Stomach (tissue), 8 donors: ENCODE measurements at regions not wholly inside any gene's neighbourhood (a gene's known extent, or its start where the extent isn't known, plus 50 kb on each side); places are given as distances from the start of the nearest gene placed in this dataset.

Source experiments
- DNase-seq, 2 donors: peaks; one replicate each; pipeline versions ENCODE4 v3.0.0 to v3.0.0-alpha.2; 2013 to 2019
- H3K27ac ChIP-seq, 5 donors: fragments of 200-600 bp in 4 of 5; sonication (generic) in 4 of 5; one replicate each; pipeline ENCODE4 v1.5.1; 2013 to 2019; ENCODE audit warnings: mild to moderate bottlenecking in 1 of 5, moderate library complexity in 1 of 5
- H3K27me3 ChIP-seq, 3 donors: fragments of 200-600 bp; sonication (generic); one replicate each; pipeline ENCODE4 v1.5.1; 2017 to 2019; ENCODE audit warnings: mixed run types in 1 of 3
- H3K36me3 ChIP-seq, 4 donors: fragments of 200-600 bp; sonication (generic); 1 replicate in 3 of 4; 2 replicates in 1 of 4; pipeline ENCODE4 v1.5.1; 2016 to 2019
- H3K4me1 ChIP-seq, 4 donors: fragments of 200-600 bp; sonication (generic); one replicate each; pipeline ENCODE4 v1.5.1; 2016 to 2019
- H3K4me3 ChIP-seq, 4 donors: fragments of 200-600 bp; sonication (generic) in 3 of 4; one replicate each; pipeline ENCODE4 v1.5.1; 2016 to 2019; ENCODE audit warnings: mild to moderate bottlenecking in 1 of 4
- H3K9me3 ChIP-seq, 4 donors: fragments of 200-600 bp; sonication (generic); one replicate each; pipeline ENCODE4 v1.5.1; 2016 to 2019
- CTCF ChIP-seq, 7 experiments: fragments of 450-650 bp in 4 of 7; fragments of 200-600 bp in 3 of 7; sonication (generic) in 3 of 7; IDR thresholded peaks; one replicate each; pipeline ENCODE4 v1.5.1; 2016 to 2019; ENCODE audit warnings: antibody characterized with exemption in 7 of 7, control low read depth in 2 of 7, mild to moderate bottlenecking in 1 of 7
- EP300 ChIP-seq: sonication (generic); formaldehyde crosslinking; IDR thresholded peaks from one replicate; pipeline ENCODE4 v1.6.1; 2017; ENCODE audit warnings: antibody characterized with exemption
- POLR2A ChIP-seq, 4 donors: fragments of 450-650 bp; IDR thresholded peaks; one replicate each; pipeline ENCODE4 v1.6.1; 2016; ENCODE audit warnings: antibody characterized with exemption in 4 of 4, control low read depth in 2 of 4, mild to moderate bottlenecking in 1 of 4, moderate library complexity in 1 of 4
- POLR2AphosphoS5 ChIP-seq, 3 donors: sonication (generic); formaldehyde crosslinking; IDR thresholded peaks; one replicate each; pipeline ENCODE4 v1.6.1; 2016; ENCODE audit warnings: antibody characterized with exemption in 3 of 3
- WGBS, 5 donors: extraction: QIAGEN DNeasy Blood & Tissue Kit in 3 of 5; methylation state at CpG; one replicate each; pipeline versions ENCODE4 v1.1.5 to v1.1.7; 2013 to 2018; 5-methylcytosine and 5-hydroxymethylcytosine counted together
- intact Hi-C: fragments of 100-400 bp; cut with DNase I; formaldehyde crosslinking; loops from one replicate; pipeline ENCODE4 v1.15.1; 2023; ENCODE audit warnings: low total_unique reads
- donor health status: healthy with polysubstance abuse.
- donor health status: Bipolar disorder and iron deficiency.
- donor health status: healthy.

GRCh38 chr4:129561280-129561679 is 465.3 kb downstream of the C4orf33 start:
- TF ChIP-seq POLR2AphosphoS5 (IDR thresholded peaks at IDR 0.05): no peak
- no peak for TF ChIP-seq CTCF (IDR thresholded peaks at IDR 0.05)
- no peak for TF ChIP-seq EP300
- TF ChIP-seq POLR2A (IDR thresholded peaks at IDR 0.05): no peak
- DNase-seq: no peak
- H3K27me3 ChIP-seq: no peaks in the 10 kb centered on the region
- intact Hi-C loops: no loop called here
- H3K4me3 ChIP-seq: no peak overlapping the region
- 21 to 63% (median 28%) methylated on average over 1 of the region's 1 CpG for WGBS, 5 donors
- H3K4me1 ChIP-seq: no peaks in the 10 kb centered on the region
- H3K36me3 ChIP-seq: no peaks in the 10 kb centered on the region
- no peak overlapping the region for H3K27ac ChIP-seq
- no peaks in the 10 kb centered on the region for H3K9me3 ChIP-seq

- Histone ChIP-seq H3K36me3 (no peaks in the 10 kb centered on the region), H3K27me3 (no peaks in the 10 kb centered on the region), H3K9me3 (no peaks in the 10 kb centered on the region), H3K4me3 (no peak overlapping the region), H3K27ac (no peak overlapping the region), H3K4me1 (no peaks in the 10 kb centered on the region)
- TF ChIP-seq POLR2A (IDR thresholded peaks at IDR 0.05): no peak
- TF ChIP-seq EP300: no peak
- no peak for TF ChIP-seq CTCF (IDR thresholded peaks at IDR 0.05)
- TF ChIP-seq POLR2AphosphoS5 (IDR thresholded peaks at IDR 0.05): no peak
- DNase-seq: no peak
- intact Hi-C loops: no loop called here
- 71 to 86% (median 86%) methylated on average over 2 of the region's 2 CpGs for WGBS, 5 donors
Observed at GRCh38 chr4:129561886-129562671, 466.1 kb downstream of the C4orf33 start.

GRCh38 chr4:129565214-129565613 is 469.3 kb downstream of the C4orf33 start:
- 79 to 90% (median 82%) methylated on average over 2 of the region's 2 CpGs for WGBS, 5 donors
- TF ChIP-seq POLR2A (IDR thresholded peaks at IDR 0.05) (no peak), CTCF (IDR thresholded peaks at IDR 0.05) (no peak), EP300 (no peak), POLR2AphosphoS5 (IDR thresholded peaks at IDR 0.05) (no peak)
- H3K27ac ChIP-seq: no peak overlapping the region
- no peaks in the 10 kb centered on the region for H3K27me3 ChIP-seq
- no peaks in the 10 kb centered on the region for H3K36me3 ChIP-seq
- H3K4me3 ChIP-seq: no peak overlapping the region
- DNase-seq: no peak
- no peaks in the 10 kb centered on the region for H3K9me3 ChIP-seq
- H3K4me1 ChIP-seq: no peaks in the 10 kb centered on the region
- intact Hi-C loops: no loop called here

- intact Hi-C loops: no loop called here
- DNase-seq: no peak
- TF ChIP-seq CTCF (IDR thresholded peaks at IDR 0.05): no peak
- TF ChIP-seq POLR2AphosphoS5 (IDR thresholded peaks at IDR 0.05): no peak
- TF ChIP-seq POLR2A (IDR thresholded peaks at IDR 0.05): no peak
- TF ChIP-seq EP300: no peak
Observed at GRCh38 chr4:129570326-129570725, 474.4 kb downstream of the C4orf33 start.

More at GRCh38 chr4:129570326-129570725, 474.4 kb downstream of the C4orf33 start:
- no peaks in the 10 kb centered on the region for H3K4me1 ChIP-seq
- no peak overlapping the region for H3K27ac ChIP-seq
- H3K4me3 ChIP-seq: no peak overlapping the region
- H3K9me3 ChIP-seq: no peaks in the 10 kb centered on the region
- H3K27me3 ChIP-seq: no peaks in the 10 kb centered on the region
- no peaks in the 10 kb centered on the region for H3K36me3 ChIP-seq
